Epithelial cell of proximal tubule (primary cell): ENCODE measurements at regions not wholly inside any gene's neighbourhood (a gene's known extent, or its start where the extent isn't known, plus 50 kb on each side); places are given as distances from the start of the nearest gene placed in this dataset.

Experiments
- DNase-seq: peaks from one replicate; pipeline ENCODE4 v3.0.0-alpha.2; 2011; ENCODE audit warnings: low read depth
- H3K4me3 ChIP-seq: 2 replicates; pipeline ENCODE4 v1.5.1; 2011; ENCODE audit warnings: low read depth, mild to moderate bottlenecking, low read length
- TF ChIP-seq, protein P1 (sequence below): conservative IDR thresholded peaks from 2 replicates; pipeline ENCODE4 v1.5.1; 2012; ENCODE audit warnings: low read depth, mild to moderate bottlenecking, low read length

DNA sequence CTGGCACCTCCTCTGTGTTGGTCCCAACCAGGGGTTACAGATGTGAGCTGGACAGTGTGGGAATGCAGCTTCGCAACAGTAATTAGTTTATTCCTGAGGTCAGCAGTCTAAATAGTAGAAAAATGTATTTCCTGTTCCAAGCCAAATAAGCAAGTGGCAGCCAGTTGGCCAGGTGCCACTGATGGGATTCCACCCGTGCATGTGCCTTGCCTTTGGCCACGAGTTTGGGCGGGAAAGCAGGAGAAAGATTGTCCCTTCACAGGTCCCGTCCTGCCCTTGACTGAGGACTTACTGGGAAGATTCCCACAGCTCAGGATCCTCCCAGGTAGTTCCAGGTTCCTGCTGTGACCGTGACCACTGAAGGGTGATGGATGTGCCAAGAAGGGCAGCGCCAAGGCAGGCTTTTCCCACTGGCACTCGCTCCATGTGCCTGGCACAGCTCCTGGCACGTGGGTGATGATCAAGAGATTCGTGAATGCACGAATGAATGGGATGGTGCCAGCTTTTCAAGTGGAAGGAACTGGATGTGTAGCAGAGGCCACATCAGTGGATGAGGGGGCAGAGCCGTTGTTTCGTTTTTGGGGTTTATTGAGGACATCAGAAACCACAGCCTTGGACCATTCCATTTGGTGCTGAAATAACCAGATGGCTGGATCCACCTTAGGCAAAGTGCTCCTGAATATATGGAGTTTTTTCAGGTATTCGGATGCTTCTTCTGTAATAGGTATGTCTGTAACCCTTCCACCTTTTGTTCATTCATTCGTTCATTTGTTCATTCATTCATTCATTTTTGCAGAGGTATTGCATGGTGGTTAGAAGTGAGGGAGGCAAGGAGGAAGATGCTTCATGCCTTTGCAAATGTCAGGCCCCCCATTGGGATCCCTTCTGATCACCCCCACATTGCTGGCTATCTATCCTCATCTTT is 62.4 kb upstream of the WNT4 start:
- TF ChIP-seq, protein P1, sequence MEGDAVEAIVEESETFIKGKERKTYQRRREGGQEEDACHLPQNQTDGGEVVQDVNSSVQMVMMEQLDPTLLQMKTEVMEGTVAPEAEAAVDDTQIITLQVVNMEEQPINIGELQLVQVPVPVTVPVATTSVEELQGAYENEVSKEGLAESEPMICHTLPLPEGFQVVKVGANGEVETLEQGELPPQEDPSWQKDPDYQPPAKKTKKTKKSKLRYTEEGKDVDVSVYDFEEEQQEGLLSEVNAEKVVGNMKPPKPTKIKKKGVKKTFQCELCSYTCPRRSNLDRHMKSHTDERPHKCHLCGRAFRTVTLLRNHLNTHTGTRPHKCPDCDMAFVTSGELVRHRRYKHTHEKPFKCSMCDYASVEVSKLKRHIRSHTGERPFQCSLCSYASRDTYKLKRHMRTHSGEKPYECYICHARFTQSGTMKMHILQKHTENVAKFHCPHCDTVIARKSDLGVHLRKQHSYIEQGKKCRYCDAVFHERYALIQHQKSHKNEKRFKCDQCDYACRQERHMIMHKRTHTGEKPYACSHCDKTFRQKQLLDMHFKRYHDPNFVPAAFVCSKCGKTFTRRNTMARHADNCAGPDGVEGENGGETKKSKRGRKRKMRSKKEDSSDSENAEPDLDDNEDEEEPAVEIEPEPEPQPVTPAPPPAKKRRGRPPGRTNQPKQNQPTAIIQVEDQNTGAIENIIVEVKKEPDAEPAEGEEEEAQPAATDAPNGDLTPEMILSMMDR: no peak
- no peak overlapping the region for H3K4me3 ChIP-seq
- DNase-seq: no peak

- TF ChIP-seq, protein P1: no peak
- no peak for DNase-seq
- no peak overlapping the region for H3K4me3 ChIP-seq
Measured at GRCh38 chr1:22206551-22207125, 63.7 kb upstream of the WNT4 start.

- TF ChIP-seq, protein P1: no peak
- no peak for DNase-seq
- no peak overlapping the region for H3K4me3 ChIP-seq
Measured at GRCh38 chr1:22207511-22208267, 64.8 kb upstream of the WNT4 start.

DNA sequence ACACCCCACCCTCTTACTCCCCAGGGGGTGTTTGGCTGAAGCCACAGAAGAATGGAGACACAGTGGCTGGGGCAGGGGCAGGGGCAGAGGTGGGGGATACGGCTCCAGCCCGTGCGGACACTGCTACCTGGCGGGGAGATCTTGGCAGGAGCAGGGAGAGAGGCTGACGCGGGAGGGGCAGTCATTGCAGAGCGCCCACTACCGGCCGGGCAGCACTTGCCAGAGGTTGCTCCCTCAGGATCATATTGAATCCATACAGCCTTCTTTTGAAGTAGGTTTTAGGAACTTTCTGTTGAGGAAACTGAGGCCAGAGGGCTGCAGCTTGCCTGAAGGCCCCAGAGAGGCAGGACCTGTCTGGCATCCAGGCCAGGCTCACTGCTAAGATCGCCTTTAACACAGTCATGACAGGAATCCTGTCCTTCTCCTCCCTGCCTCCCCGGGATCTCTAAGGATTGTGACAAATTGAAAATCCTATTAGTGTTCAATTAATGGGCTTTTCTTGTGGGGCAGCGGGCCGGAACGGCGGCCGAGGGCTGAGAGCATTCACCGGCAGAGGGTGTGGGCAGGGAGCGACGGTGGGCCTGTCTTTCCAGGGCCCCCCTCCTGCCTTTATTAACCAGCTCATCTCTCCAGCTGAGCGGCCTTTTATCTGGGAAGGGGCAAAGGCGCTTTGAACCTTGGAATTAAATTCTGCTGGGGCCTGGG is 65.5 kb upstream of the WNT4 start:
- H3K4me3 ChIP-seq: no peak overlapping the region
- TF ChIP-seq, protein P1: peak; percentile 32
- DNase-seq: no peak

GRCh38 chr1:22208973-22209378 is 66.1 kb upstream of the WNT4 start:
- H3K4me3 ChIP-seq: no peak overlapping the region
- TF ChIP-seq, protein P1: no peak
- DNase-seq: no peak

GRCh38 chr1:22210176-22210575 is 67.3 kb upstream of the WNT4 start:
- DNase-seq: no peak
- no peak overlapping the region for H3K4me3 ChIP-seq
- TF ChIP-seq, protein P1: no peak
